ENCODE measurements at regions not wholly inside any gene's neighbourhood (a gene's known extent, or its start where the extent isn't known, plus 50 kb on each side); places are given as distances from the start of the nearest gene placed in this dataset.
"Not testable (repeated sequence)": the region's sequence is repeated elsewhere in the genome, so short reads cannot be mapped to it uniquely, and the experiment has no call there.

DNA sequence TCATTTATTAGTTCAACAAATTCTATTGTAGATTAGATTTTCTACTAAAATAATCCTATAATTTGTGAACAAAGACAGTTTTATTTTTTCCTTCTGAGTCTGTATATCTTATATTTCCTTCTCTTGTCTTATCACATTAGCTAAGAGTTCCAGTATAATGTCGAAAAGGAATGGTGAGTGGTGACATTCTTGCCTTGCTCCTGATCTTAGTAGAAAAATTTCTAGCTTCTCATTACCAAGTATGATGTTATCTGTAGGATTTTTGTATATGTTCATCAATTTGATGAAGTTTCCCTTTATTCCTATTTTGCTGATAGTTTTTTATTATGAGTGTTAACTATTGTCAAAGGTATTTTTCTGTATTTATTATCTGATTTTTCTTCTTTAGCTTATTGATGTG lies 756.6 kb upstream of the BCHE start:
- in situ Hi-C loops (cut with MboI) = no loop called here
- Histone ChIP-seq H3K36me3 (ENCODE audit: low read depth) (no peaks in the 10 kb centered on the region), H3K4me2 (ENCODE audit: unreplicated experiment) (no peak overlapping the region), H3K79me2 (ENCODE audit: insufficient read depth) (no peaks in the 10 kb centered on the region), H3K27ac (no peak overlapping the region), H3K9ac (no peak overlapping the region), H3K9me2 (ENCODE audit: insufficient read depth) (no peaks in the 10 kb centered on the region), H4K20me1 (ENCODE audit: insufficient read depth) (no peaks in the 10 kb centered on the region), H3K9me3 (ENCODE audit: low read depth) (no peaks in the 10 kb centered on the region), H2AFZ (no peak overlapping the region), H3K27me3 (replicated peaks; ENCODE audit: insufficient read depth) (no peaks in the 10 kb centered on the region), H3K4me1 (ENCODE audit: insufficient read depth) (no peaks in the 10 kb centered on the region), H3K4me3 (no peak overlapping the region), H3F3A (ENCODE audit: insufficient read depth) (no peaks in the 10 kb centered on the region)
- TF ChIP-seq EZH2phosphoT487 (IDR thresholded peaks at IDR 0.05; ENCODE audit: insufficient read depth, low read depth) (no peak), EZH2 (IDR thresholded peaks at IDR 0.05; ENCODE audit: insufficient read depth, poor library complexity, severe bottlenecking) (no peak)
- 29 to 33% methylated on average over 1 of the region's 1 CpG for WGBS, 2 experiments (ENCODE audit: low coverage in 1 of 2, low lambda C conversion rate in 2 of 2, missing lambda C conversion rate in 2 of 2)
- no peak for DNase-seq

DNA sequence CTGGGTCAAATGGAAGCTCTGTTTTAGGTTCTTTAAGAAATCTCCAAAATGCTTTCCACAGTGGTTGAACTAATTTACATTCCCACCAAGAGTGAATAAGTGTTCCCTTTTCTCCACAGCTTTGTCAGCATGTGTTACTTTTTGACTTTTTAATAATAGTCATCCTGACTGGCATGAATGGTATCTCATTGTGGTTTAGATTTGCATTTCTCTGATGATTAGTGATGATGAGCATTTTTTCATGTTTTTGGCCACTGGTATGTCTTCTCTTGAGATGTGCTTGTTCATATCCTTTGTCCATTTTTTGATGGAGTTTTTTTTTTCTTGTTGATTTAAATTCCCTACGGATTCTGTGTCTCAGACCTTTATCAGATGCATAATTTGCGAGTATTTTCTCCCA lies 745.0 kb upstream of the BCHE start:
- H3K9ac ChIP-seq = no peak overlapping the region
- H3K4me1 ChIP-seq (ENCODE audit: insufficient read depth) = no peaks in the 10 kb centered on the region
- no peak overlapping the region for H3K4me3 ChIP-seq
- no peak overlapping the region for H3K4me2 ChIP-seq (ENCODE audit: unreplicated experiment)
- TF ChIP-seq EZH2 (IDR thresholded peaks at IDR 0.05; ENCODE audit: insufficient read depth, poor library complexity, severe bottlenecking) (no peak), EZH2phosphoT487 (IDR thresholded peaks at IDR 0.05; ENCODE audit: insufficient read depth, low read depth) (no peak)
- no peaks in the 10 kb centered on the region for H3K36me3 ChIP-seq (ENCODE audit: low read depth)
- no peaks in the 10 kb centered on the region for H3F3A ChIP-seq (ENCODE audit: insufficient read depth)
- H3K9me3 ChIP-seq (ENCODE audit: low read depth) = no peaks in the 10 kb centered on the region
- no peak overlapping the region for H2AFZ ChIP-seq
- no peaks in the 10 kb centered on the region for H3K79me2 ChIP-seq (ENCODE audit: insufficient read depth)
- H4K20me1 ChIP-seq (ENCODE audit: insufficient read depth) = no peaks in the 10 kb centered on the region
- no peak overlapping the region for H3K27ac ChIP-seq
- WGBS, 2 experiments (ENCODE audit: low coverage in 1 of 2, low lambda C conversion rate in 2 of 2, missing lambda C conversion rate in 2 of 2) = 6 to 14% methylated on average over 2 of the region's 2 CpGs
- H3K27me3 ChIP-seq (replicated peaks; ENCODE audit: insufficient read depth) = no peaks in the 10 kb centered on the region
- no peaks in the 10 kb centered on the region for H3K9me2 ChIP-seq (ENCODE audit: insufficient read depth)
- in situ Hi-C loops (cut with MboI) = no loop called here
- no peak for DNase-seq

DNA sequence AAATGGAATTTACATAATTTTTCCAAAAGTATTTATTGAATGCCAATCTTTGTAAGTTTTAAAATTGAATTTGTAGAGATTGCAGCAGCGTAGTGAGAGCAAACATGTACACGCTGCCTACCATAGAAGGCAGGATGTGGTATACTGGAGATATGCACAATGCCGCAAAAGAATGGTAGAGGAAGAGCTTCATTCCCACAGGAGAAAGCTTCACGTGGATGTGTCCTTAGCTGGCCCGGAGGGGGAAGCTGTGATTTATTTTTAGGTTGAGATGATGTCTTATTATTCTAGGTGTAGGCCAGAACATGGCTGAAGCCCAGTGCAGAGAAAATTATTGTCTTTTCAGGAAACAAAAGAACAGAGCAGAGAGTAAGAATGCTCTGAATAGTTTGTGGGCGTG lies 743.3 kb upstream of the BCHE start:
- DNase-seq = no peak
- no peaks in the 10 kb centered on the region for H3K27me3 ChIP-seq (replicated peaks; ENCODE audit: insufficient read depth)

GRCh38 chr3:166575161-166575560 lies 737.9 kb upstream of the BCHE start:
- no peaks in the 10 kb centered on the region for H3K4me1 ChIP-seq (ENCODE audit: insufficient read depth)
- H3K4me2 ChIP-seq (ENCODE audit: unreplicated experiment) = no peak overlapping the region
- H3K9me3 ChIP-seq (ENCODE audit: low read depth) = no peaks in the 10 kb centered on the region
- no peak overlapping the region for H3K4me3 ChIP-seq
- H3F3A ChIP-seq (ENCODE audit: insufficient read depth) = no peaks in the 10 kb centered on the region
- H3K27ac ChIP-seq = no peak overlapping the region
- no peaks in the 10 kb centered on the region for H3K79me2 ChIP-seq (ENCODE audit: insufficient read depth)
- TF ChIP-seq EZH2 (IDR thresholded peaks at IDR 0.05; ENCODE audit: insufficient read depth, poor library complexity, severe bottlenecking) = no peak
- no peak for TF ChIP-seq EZH2phosphoT487 (IDR thresholded peaks at IDR 0.05; ENCODE audit: insufficient read depth, low read depth)
- DNase-seq = no peak
- H2AFZ ChIP-seq = no peak overlapping the region
- in situ Hi-C loops (cut with MboI) = no loop called here
- no peaks in the 10 kb centered on the region for H3K36me3 ChIP-seq (ENCODE audit: low read depth)
- H4K20me1 ChIP-seq (ENCODE audit: insufficient read depth) = no peaks in the 10 kb centered on the region
- WGBS, 2 experiments (ENCODE audit: low coverage in 1 of 2, low lambda C conversion rate in 2 of 2, missing lambda C conversion rate in 2 of 2) = 14 to 18% methylated on average over 4 of the region's 4 CpGs
- no peaks in the 10 kb centered on the region for H3K27me3 ChIP-seq (replicated peaks; ENCODE audit: insufficient read depth)
- no peaks in the 10 kb centered on the region for H3K9me2 ChIP-seq (ENCODE audit: insufficient read depth)
- H3K9ac ChIP-seq = no peak overlapping the region

More for the DNA sequence above, 743.3 kb upstream of the BCHE start:
- Histone ChIP-seq H3K4me3 (no peak overlapping the region), H3K9ac (no peak overlapping the region), H3K36me3 (ENCODE audit: low read depth) (no peaks in the 10 kb centered on the region), H3K9me3 (ENCODE audit: low read depth) (no peaks in the 10 kb centered on the region), H3K4me1 (ENCODE audit: insufficient read depth) (no peaks in the 10 kb centered on the region), H3K27ac (no peak overlapping the region), H3F3A (ENCODE audit: insufficient read depth) (no peaks in the 10 kb centered on the region), H4K20me1 (ENCODE audit: insufficient read depth) (no peaks in the 10 kb centered on the region), H3K4me2 (ENCODE audit: unreplicated experiment) (no peak overlapping the region), H3K79me2 (ENCODE audit: insufficient read depth) (no peaks in the 10 kb centered on the region), H3K9me2 (ENCODE audit: insufficient read depth) (no peaks in the 10 kb centered on the region), H2AFZ (no peak overlapping the region)
- WGBS, 2 experiments (ENCODE audit: low coverage in 1 of 2, low lambda C conversion rate in 2 of 2, missing lambda C conversion rate in 2 of 2) = 23 to 34% methylated on average over 6 of the region's 6 CpGs
- in situ Hi-C loops (cut with MboI) = no loop called here
- TF ChIP-seq EZH2 (IDR thresholded peaks at IDR 0.05; ENCODE audit: insufficient read depth, poor library complexity, severe bottlenecking) = no peak
- TF ChIP-seq EZH2phosphoT487 (IDR thresholded peaks at IDR 0.05; ENCODE audit: insufficient read depth, low read depth) = no peak

DNA sequence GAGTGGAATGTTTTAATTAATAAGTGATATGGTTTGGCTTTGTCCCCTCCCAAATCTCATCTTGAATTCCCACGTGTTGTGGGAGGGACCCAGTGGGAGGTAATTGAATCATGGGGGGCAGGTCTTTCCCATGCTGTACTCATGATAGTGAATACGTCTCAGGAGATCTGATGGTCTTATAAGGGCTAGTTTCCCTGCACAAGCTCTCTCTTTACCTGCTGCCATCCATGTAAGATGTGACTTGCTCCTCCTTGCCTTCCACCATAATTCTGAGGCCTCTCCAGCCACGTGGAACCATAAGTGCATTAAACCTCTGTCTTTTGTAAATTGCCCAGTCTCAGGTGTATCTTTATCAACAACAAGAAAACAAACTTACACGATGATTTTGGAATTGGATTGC lies 734.5 kb upstream of the BCHE start:
- H3K79me2 ChIP-seq (ENCODE audit: insufficient read depth); H3K4me3 ChIP-seq; DNase-seq; H3K9me2 ChIP-seq (ENCODE audit: insufficient read depth); H4K20me1 ChIP-seq (ENCODE audit: insufficient read depth); H3F3A ChIP-seq (ENCODE audit: insufficient read depth); H3K4me2 ChIP-seq (ENCODE audit: unreplicated experiment); H3K36me3 ChIP-seq (ENCODE audit: low read depth); H3K9me3 ChIP-seq (ENCODE audit: low read depth); in situ Hi-C loops (cut with MboI); H3K27me3 ChIP-seq (replicated peaks; ENCODE audit: insufficient read depth); H3K4me1 ChIP-seq (ENCODE audit: insufficient read depth); H2AFZ ChIP-seq; H3K9ac ChIP-seq; H3K27ac ChIP-seq: not testable (repeated sequence)
- 4 to 7% methylated on average over 4 of the region's 4 CpGs for WGBS, 2 experiments (ENCODE audit: low coverage in 1 of 2, low lambda C conversion rate in 2 of 2, missing lambda C conversion rate in 2 of 2)
